ENCODE measurements at regions not wholly inside any gene's neighbourhood (a gene's known extent, or its start where the extent isn't known, plus 50 kb on each side); places are given as distances from the start of the nearest gene placed in this dataset.
A peak's percentile ranks its signal among the peaks of the same experiment; 100 is the strongest.

- TF ChIP-seq HDAC2 (IDR thresholded peaks at IDR 0.05) = no peak
- TF ChIP-seq DLX4 (CRISPR knock-in tag; IDR thresholded peaks at IDR 0.05) = no peak
- no peak for TF ChIP-seq PTTG1 (tag; IDR thresholded peaks at IDR 0.05; ENCODE audit: low read depth)
- no peak for TF ChIP-seq ILF3 (IDR thresholded peaks at IDR 0.05; ENCODE audit: borderline replicate concordance)
- no peak for TF ChIP-seq ETS2 (tag; IDR thresholded peaks at IDR 0.05; ENCODE audit: borderline replicate concordance, poor library complexity, severe bottlenecking)
- TF ChIP-seq YY1 (IDR thresholded peaks at IDR 0.05; ENCODE audit: borderline replicate concordance in 1 of 3, control insufficient read depth in 1 of 3, extremely low read depth in 1 of 3, insufficient read depth in 3 of 3, insufficient read length in 1 of 3, insufficient replicate concordance in 2 of 3, low read depth in 1 of 3, low read length in 2 of 3) = peak in 1 of 3 experiments; percentile 17
- no peak for TF ChIP-seq RBM22 (IDR thresholded peaks at IDR 0.05; ENCODE audit: low read depth, low read length, poor library complexity, severe bottlenecking)
- TF ChIP-seq NCOA1 (IDR thresholded peaks at IDR 0.05; ENCODE audit: low read depth) = no peak
- no peak for TF ChIP-seq MBD2 (IDR thresholded peaks at IDR 0.05; ENCODE audit: borderline replicate concordance, low read depth)
- TF ChIP-seq RFX5 (IDR thresholded peaks at IDR 0.05; ENCODE audit: low read depth, low read length) = no peak
- no peak for TF ChIP-seq ZNF507 (tag; conservative IDR thresholded peaks at IDR 0.05)
- 0 out of 4 replicates have a peak, but pooled peaks of 1 of the 2 experiments have one; percentile 45 for TF ChIP-seq MLLT1 (IDR thresholded peaks at IDR 0.05)
- no peak for TF ChIP-seq KDM4B (IDR thresholded peaks at IDR 0.05; ENCODE audit: borderline replicate concordance in 2 of 2, low read depth in 1 of 2)
- no peak for TF ChIP-seq HMGN3 (IDR thresholded peaks at IDR 0.05; ENCODE audit: borderline replicate concordance, extremely low read depth, insufficient read length, low read depth, low read length)
- TF ChIP-seq CAMTA2 (CRISPR knock-in tag; conservative IDR thresholded peaks at IDR 0.05) = no peak
- no peak for TF ChIP-seq THRA (IDR thresholded peaks at IDR 0.05)
- no peak for TF ChIP-seq GABPB2 (CRISPR knock-in tag; conservative IDR thresholded peaks at IDR 0.05)
- no peak for TF ChIP-seq MLX (CRISPR knock-in tag; conservative IDR thresholded peaks at IDR 0.05)
- TF ChIP-seq TRIM24 (IDR thresholded peaks at IDR 0.05) = no peak
- no peak for TF ChIP-seq ZNF398 (CRISPR knock-in tag; IDR thresholded peaks at IDR 0.05)
- no peak for TF ChIP-seq ZBTB12 (CRISPR knock-in tag; IDR thresholded peaks at IDR 0.05)
These were observed 250.5 kb downstream of the UACA start (continued) for GRCh38 chr15:70512772-70513362.
